IMR-90 (cell line): ENCODE measurements at regions not wholly inside any gene's neighbourhood (a gene's known extent, or its start where the extent isn't known, plus 50 kb on each side); places are given as distances from the start of the nearest gene placed in this dataset.

Experiments
- ATAC-seq: fragments of 200-7000 bp; cut with Tn5 transposase; 2 replicates; pipeline ENCODE4 v1.9.1; 2020; ENCODE audit warnings: low read depth, mild to moderate bottlenecking, moderate library complexity
- BruUV-seq: library from RNA; stranded (reverse); fragments of 400-500 nt; replicated peaks from 2 replicates; lab custom pipeline; 2021; lab: Mats Ljungman, UMichigan
- CTCF ChIA-PET: fragments of 300-600 bp; formaldehyde crosslinking; extraction: SDS; loops from one replicate; lab custom pipeline; 2021; ENCODE audit warnings: antibody characterized with exemption; lab: Yijun Ruan, JAX
- POLR2A ChIA-PET: fragments of 300-600 bp; sonication (Branson Sonifier 250); formaldehyde crosslinking; loops from one replicate; lab custom pipeline; 2022; ENCODE audit warnings: antibody characterized with exemption; ENCODE audit not compliant: unreplicated experiment; lab: Charles Lee
- DNase-seq: peaks from one replicate; pipeline ENCODE4 v3.0.0; 2013
- H2AFZ ChIP-seq: replicated peaks from 2 replicates; pipeline ENCODE3; 2013; ENCODE audit warnings: low read length, mild to moderate bottlenecking; ENCODE audit not compliant: poor library complexity
- H2AK5ac ChIP-seq: 2 replicates; pipeline ENCODE4 v1.6.1; 2013; ENCODE audit warnings: low read depth, low read length, inconsistent platforms
- H2AK9ac ChIP-seq: replicated peaks from 2 replicates; pipeline ENCODE3; 2013; ENCODE audit warnings: mild to moderate bottlenecking, low read depth, low read length, moderate library complexity; ENCODE audit not compliant: poor library complexity
- H2BK120ac ChIP-seq: 2 replicates; pipeline ENCODE4 v1.6.1; 2013; ENCODE audit warnings: low read depth, low read length, inconsistent platforms
- H2BK15ac ChIP-seq: 3 replicates; pipeline ENCODE4 v1.6.1; 2013; ENCODE audit warnings: low read depth, low read length, inconsistent platforms
- H2BK20ac ChIP-seq: 2 replicates; pipeline ENCODE4 v1.6.1; 2013; ENCODE audit warnings: low read depth, mild to moderate bottlenecking, inconsistent platforms, low read length, moderate library complexity
- H2BK5ac ChIP-seq: 2 replicates; pipeline ENCODE4 v1.6.1; 2013; ENCODE audit warnings: mild to moderate bottlenecking, low read depth, low read length, inconsistent platforms; ENCODE audit not compliant: poor library complexity, severe bottlenecking
- H3K14ac ChIP-seq: replicated peaks from 2 replicates; pipeline ENCODE4 v1.6.1; 2013; ENCODE audit warnings: low read depth, low read length, inconsistent platforms
- H3K18ac ChIP-seq: 2 replicates; pipeline ENCODE4 v1.6.1; 2013; ENCODE audit warnings: low read depth, low read length, control low read depth
- H3K23ac ChIP-seq: 2 replicates; pipeline ENCODE4 v1.6.1; 2013; ENCODE audit warnings: low read depth, low read length, inconsistent platforms
- H3K27ac ChIP-seq: 2 replicates; pipeline ENCODE4 v1.5.1; 2013; ENCODE audit warnings: mild to moderate bottlenecking, control low read depth, low read length; ENCODE audit not compliant: insufficient read depth
- H3K27me3 ChIP-seq: 2 replicates; pipeline ENCODE4 v1.6.1; 2013; ENCODE audit warnings: low read length; ENCODE audit not compliant: control insufficient read depth, insufficient read depth
- H3K36me3 ChIP-seq: 2 replicates; pipeline ENCODE4 v1.6.1; 2013; ENCODE audit warnings: low read length, mixed read lengths; ENCODE audit not compliant: control insufficient read depth, insufficient read depth
- H3K4ac ChIP-seq: 2 replicates; pipeline ENCODE4 v1.6.1; 2013; ENCODE audit warnings: low read depth, low read length, inconsistent platforms
- H3K4me1 ChIP-seq: 2 replicates; pipeline ENCODE4 v1.6.1; 2013; ENCODE audit warnings: low read length, mixed read lengths; ENCODE audit not compliant: control insufficient read depth, insufficient read depth
- H3K4me2 ChIP-seq: 2 replicates; pipeline ENCODE4 v1.6.1; 2013; ENCODE audit warnings: low read depth, mild to moderate bottlenecking, control low read depth, low read length, moderate library complexity
- H3K4me3 ChIP-seq: 2 replicates; pipeline ENCODE4 v1.5.1; 2013; ENCODE audit warnings: low read depth, mild to moderate bottlenecking, control low read depth, low read length, moderate library complexity; ENCODE audit not compliant: insufficient read depth
- H3K56ac ChIP-seq: 2 replicates; pipeline ENCODE4 v1.6.1; 2013; ENCODE audit warnings: low read length, inconsistent platforms; ENCODE audit not compliant: insufficient read depth; ENCODE audit errors: extremely low read depth
- H3K79me1 ChIP-seq, 2 experiments: 2 replicates each; pipeline ENCODE4 v1.6.1; 2013; ENCODE audit warnings: low read length in 2 of 2, inconsistent platforms in 1 of 2, low read depth in 1 of 2
- H3K9ac ChIP-seq: 2 replicates; pipeline ENCODE4 v1.6.1; 2013; ENCODE audit warnings: low read depth, low read length, control low read depth
- H3K9me1 ChIP-seq: 2 replicates; pipeline ENCODE4 v1.6.1; 2013; ENCODE audit warnings: low read length, inconsistent platforms; ENCODE audit not compliant: insufficient read depth
- H3K9me3 ChIP-seq: 2 replicates; pipeline ENCODE4 v1.6.1; 2013; ENCODE audit warnings: low read length; ENCODE audit not compliant: control insufficient read depth, insufficient read depth
- H4K20me1 ChIP-seq: 2 replicates; pipeline ENCODE4 v1.6.1; 2013; ENCODE audit warnings: low read length, inconsistent platforms; ENCODE audit not compliant: insufficient read depth
- H4K5ac ChIP-seq: 2 replicates; pipeline ENCODE4 v1.6.1; 2013; ENCODE audit warnings: mild to moderate bottlenecking, low read depth, low read length, control low read depth
- H4K8ac ChIP-seq, 2 experiments: 2 replicates each; pipeline ENCODE4 v1.6.1; 2013; ENCODE audit warnings: low read depth in 2 of 2, low read length in 2 of 2, control low read depth in 1 of 2, inconsistent platforms in 1 of 2
- H4K91ac ChIP-seq: 2 replicates; pipeline ENCODE4 v1.6.1; 2013; ENCODE audit warnings: low read depth, low read length, inconsistent platforms; ENCODE audit not compliant: insufficient read depth
- BHLHE40 ChIP-seq: fragments of 150-350 bp; IDR thresholded peaks from 2 replicates; pipeline ENCODE4 v1.6.1; 2016; ENCODE audit warnings: mild to moderate bottlenecking, low read depth, low read length
- CEBPB ChIP-seq: IDR thresholded peaks from 2 replicates; pipeline ENCODE4 v1.6.1; 2012; ENCODE audit warnings: low read depth, low read length, improper control_type of control experiment
- CHD1 ChIP-seq: IDR thresholded peaks from 2 replicates; pipeline ENCODE4 v1.6.1; 2012; ENCODE audit warnings: low read depth, low read length, improper control_type of control experiment
- FOS ChIP-seq: fragments of 150-350 bp; IDR thresholded peaks from 2 replicates; pipeline ENCODE4 v1.6.1; 2016; ENCODE audit warnings: low read depth, low read length
- MAFK ChIP-seq: IDR thresholded peaks from 2 replicates; pipeline ENCODE4 v1.6.1; 2012; ENCODE audit warnings: low read depth, low read length, improper control_type of control experiment
- MAZ ChIP-seq: IDR thresholded peaks from 2 replicates; pipeline ENCODE4 v1.6.1; 2012; ENCODE audit warnings: low read depth, mild to moderate bottlenecking, low read length, improper control_type of control experiment, moderate library complexity, borderline replicate concordance
- MXI1 ChIP-seq: IDR thresholded peaks from 2 replicates; pipeline ENCODE4 v1.6.1; 2012; ENCODE audit warnings: low read depth, mild to moderate bottlenecking, low read length, moderate library complexity, borderline replicate concordance
- NFE2L2 ChIP-seq: fragments of 150-350 bp; IDR thresholded peaks from 2 replicates; pipeline ENCODE4 v1.6.1; 2016; ENCODE audit warnings: low read depth, mild to moderate bottlenecking, low read length
- POLR2A ChIP-seq: IDR thresholded peaks from 2 replicates; pipeline ENCODE4 v1.6.1; 2012; ENCODE audit warnings: mild to moderate bottlenecking, low read depth, low read length
- RAD21 ChIP-seq: IDR thresholded peaks from 2 replicates; pipeline ENCODE4 v1.6.1; 2012; ENCODE audit warnings: low read length, improper control_type of control experiment
- RCOR1 ChIP-seq: IDR thresholded peaks from 2 replicates; pipeline ENCODE4 v1.6.1; 2012; ENCODE audit warnings: mild to moderate bottlenecking, low read length, improper control_type of control experiment; ENCODE audit not compliant: insufficient replicate concordance
- RFX5 ChIP-seq: IDR thresholded peaks from 2 replicates; pipeline ENCODE4 v1.8.0; 2012; ENCODE audit warnings: low read depth, mild to moderate bottlenecking, low read length, moderate library complexity
- SMC3 ChIP-seq: fragments of 150-350 bp; IDR thresholded peaks from 2 replicates; pipeline ENCODE4 v1.6.1; 2016; ENCODE audit warnings: low read depth, mild to moderate bottlenecking, antibody characterized with exemption, low read length, moderate library complexity
- WGBS, 2 experiments: methylation state at CpG; one replicate each; pipeline versions ENCODE4 v1.1.5 to v1.1.7; 2013; ENCODE audit warnings: missing lambda C conversion rate in 2 of 2; ENCODE audit not compliant: insufficient read length in 1 of 2; ENCODE audit errors: extremely low coverage in 2 of 2; 5-methylcytosine and 5-hydroxymethylcytosine counted together
- dilution Hi-C: fragments of 300-500 bp; cut with HindIII; formaldehyde crosslinking; loops from one replicate; pipeline ENCODE4 v1.14.3; 2018; ENCODE audit warnings: low sequenced_read_pairs; ENCODE audit not compliant: unreplicated experiment
- in situ Hi-C: fragments of 300-500 bp; cut with MboI; formaldehyde crosslinking; loops from 3 replicates; pipeline ENCODE4 v1.14.3; 2019; ENCODE audit warnings: low sequenced_read_pairs, inconsistent platforms, mixed read lengths
- intact Hi-C: fragments of 100-400 bp; cut with micrococcal nuclease; formaldehyde crosslinking; loops from 2 replicates; pipeline ENCODE4 v1.10.0; 2022
- TF ChIP-seq, protein P1 (sequence below): fragments of 150-350 bp; IDR thresholded peaks from 2 replicates; pipeline ENCODE4 v1.6.1; 2017; ENCODE audit warnings: mild to moderate bottlenecking, antibody characterized with exemption, low read length, low read depth
- TF ChIP-seq, protein P2 (sequence below): fragments of 150-350 bp; IDR thresholded peaks from 2 replicates; pipeline ENCODE4 v1.6.1; 2016; ENCODE audit warnings: low read depth, mild to moderate bottlenecking, low read length, moderate library complexity, borderline replicate concordance
- TF ChIP-seq, protein P3 (sequence below): conservative IDR thresholded peaks from 2 replicates; pipeline ENCODE4 v1.5.1; 2012; ENCODE audit warnings: mild to moderate bottlenecking, low read depth, low read length, improper control_type of control experiment

DNA sequence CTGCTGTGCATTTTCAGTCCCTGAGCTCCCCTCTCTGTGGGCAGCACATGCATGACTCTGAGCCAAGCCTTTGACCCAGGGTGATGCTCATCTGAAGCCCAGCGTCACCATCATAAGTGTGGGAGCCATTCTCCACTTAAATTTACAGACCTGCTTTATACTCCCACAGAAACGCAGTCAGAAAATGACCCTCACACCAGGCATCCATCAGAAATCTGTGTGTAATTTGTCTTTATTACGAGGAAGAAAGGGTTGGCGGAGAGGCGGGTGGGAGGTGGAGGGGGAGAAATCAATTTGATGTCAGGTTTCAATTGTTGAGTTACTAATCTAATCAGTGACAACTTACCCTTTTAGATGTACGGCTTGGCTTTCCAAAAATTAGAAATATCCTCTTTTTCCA, 353.6 kb downstream of the MAFB start:
- no TSS peak for BruUV-seq
- WGBS, 2 experiments = no CpG with 5 or more reads among the region's 6 CpGs
- Histone ChIP-seq H4K20me1 (no peaks in the 10 kb centered on the region), H3K4me1 (no peaks in the 10 kb centered on the region), H3K14ac (no peak overlapping the region), H2BK15ac (no peak overlapping the region), H2AK5ac (no peak overlapping the region), H3K4me3 (no peak overlapping the region), H4K8ac (no peak overlapping the region), H3K27ac (no peak overlapping the region), H2AFZ (no peak overlapping the region), H3K27me3 (no peaks in the 10 kb centered on the region), H3K4ac (no peak overlapping the region), H3K23ac (no peak overlapping the region), H3K9ac (no peak overlapping the region), H4K91ac (no peak overlapping the region), H3K79me1 (no peaks in the 10 kb centered on the region), H2BK20ac (no peak overlapping the region), H3K9me3 (no peaks in the 10 kb centered on the region), H3K36me3 (no peaks in the 10 kb centered on the region), H4K5ac (no peak overlapping the region), H2AK9ac (no peak overlapping the region), H3K4me2 (no peak overlapping the region), H3K9me1 (no peaks in the 10 kb centered on the region), H3K18ac (no peak overlapping the region), H2BK120ac (no peak overlapping the region), H3K56ac (no peak overlapping the region), H2BK5ac (no peak overlapping the region)
- no peak for DNase-seq
- dilution Hi-C loops = no loop called here
- no peak for TF ChIP-seq POLR2A
- TF ChIP-seq CEBPB = no peak
- TF ChIP-seq, protein P1, sequence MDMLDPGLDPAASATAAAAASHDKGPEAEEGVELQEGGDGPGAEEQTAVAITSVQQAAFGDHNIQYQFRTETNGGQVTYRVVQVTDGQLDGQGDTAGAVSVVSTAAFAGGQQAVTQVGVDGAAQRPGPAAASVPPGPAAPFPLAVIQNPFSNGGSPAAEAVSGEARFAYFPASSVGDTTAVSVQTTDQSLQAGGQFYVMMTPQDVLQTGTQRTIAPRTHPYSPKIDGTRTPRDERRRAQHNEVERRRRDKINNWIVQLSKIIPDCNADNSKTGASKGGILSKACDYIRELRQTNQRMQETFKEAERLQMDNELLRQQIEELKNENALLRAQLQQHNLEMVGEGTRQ = no peak
- no peak for TF ChIP-seq RFX5
- no peak for TF ChIP-seq MAFK
- TF ChIP-seq, protein P2, sequence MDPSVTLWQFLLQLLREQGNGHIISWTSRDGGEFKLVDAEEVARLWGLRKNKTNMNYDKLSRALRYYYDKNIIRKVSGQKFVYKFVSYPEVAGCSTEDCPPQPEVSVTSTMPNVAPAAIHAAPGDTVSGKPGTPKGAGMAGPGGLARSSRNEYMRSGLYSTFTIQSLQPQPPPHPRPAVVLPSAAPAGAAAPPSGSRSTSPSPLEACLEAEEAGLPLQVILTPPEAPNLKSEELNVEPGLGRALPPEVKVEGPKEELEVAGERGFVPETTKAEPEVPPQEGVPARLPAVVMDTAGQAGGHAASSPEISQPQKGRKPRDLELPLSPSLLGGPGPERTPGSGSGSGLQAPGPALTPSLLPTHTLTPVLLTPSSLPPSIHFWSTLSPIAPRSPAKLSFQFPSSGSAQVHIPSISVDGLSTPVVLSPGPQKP = no peak
- no peak for TF ChIP-seq MXI1
- TF ChIP-seq RCOR1 = no peak
- no peak for TF ChIP-seq NFE2L2
- TF ChIP-seq, protein P3, sequence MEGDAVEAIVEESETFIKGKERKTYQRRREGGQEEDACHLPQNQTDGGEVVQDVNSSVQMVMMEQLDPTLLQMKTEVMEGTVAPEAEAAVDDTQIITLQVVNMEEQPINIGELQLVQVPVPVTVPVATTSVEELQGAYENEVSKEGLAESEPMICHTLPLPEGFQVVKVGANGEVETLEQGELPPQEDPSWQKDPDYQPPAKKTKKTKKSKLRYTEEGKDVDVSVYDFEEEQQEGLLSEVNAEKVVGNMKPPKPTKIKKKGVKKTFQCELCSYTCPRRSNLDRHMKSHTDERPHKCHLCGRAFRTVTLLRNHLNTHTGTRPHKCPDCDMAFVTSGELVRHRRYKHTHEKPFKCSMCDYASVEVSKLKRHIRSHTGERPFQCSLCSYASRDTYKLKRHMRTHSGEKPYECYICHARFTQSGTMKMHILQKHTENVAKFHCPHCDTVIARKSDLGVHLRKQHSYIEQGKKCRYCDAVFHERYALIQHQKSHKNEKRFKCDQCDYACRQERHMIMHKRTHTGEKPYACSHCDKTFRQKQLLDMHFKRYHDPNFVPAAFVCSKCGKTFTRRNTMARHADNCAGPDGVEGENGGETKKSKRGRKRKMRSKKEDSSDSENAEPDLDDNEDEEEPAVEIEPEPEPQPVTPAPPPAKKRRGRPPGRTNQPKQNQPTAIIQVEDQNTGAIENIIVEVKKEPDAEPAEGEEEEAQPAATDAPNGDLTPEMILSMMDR = no peak
- TF ChIP-seq MAZ = no peak
- TF ChIP-seq BHLHE40 = no peak
- TF ChIP-seq CHD1 = no peak
- TF ChIP-seq RAD21 = no peak
- TF ChIP-seq FOS = no peak
- no peak for TF ChIP-seq SMC3
- CTCF ChIA-PET = no interaction called here
- POLR2A ChIA-PET = no interaction called here
- no peak for ATAC-seq
- intact Hi-C loops = no loop called here
- in situ Hi-C loops = no loop called here
